Activated effector memory CD4-positive, alpha-beta T cell treated with Interleukin-2 at 50 U/mL for 16 hours (primary cell): ENCODE measurements at regions not wholly inside any gene's neighbourhood (a gene's known extent, or its start where the extent isn't known, plus 50 kb on each side); places are given as distances from the start of the nearest gene placed in this dataset.

Experiments
- DNase-seq: peaks from one replicate; pipeline ENCODE4 v3.0.0-alpha.2; 2020

DNA sequence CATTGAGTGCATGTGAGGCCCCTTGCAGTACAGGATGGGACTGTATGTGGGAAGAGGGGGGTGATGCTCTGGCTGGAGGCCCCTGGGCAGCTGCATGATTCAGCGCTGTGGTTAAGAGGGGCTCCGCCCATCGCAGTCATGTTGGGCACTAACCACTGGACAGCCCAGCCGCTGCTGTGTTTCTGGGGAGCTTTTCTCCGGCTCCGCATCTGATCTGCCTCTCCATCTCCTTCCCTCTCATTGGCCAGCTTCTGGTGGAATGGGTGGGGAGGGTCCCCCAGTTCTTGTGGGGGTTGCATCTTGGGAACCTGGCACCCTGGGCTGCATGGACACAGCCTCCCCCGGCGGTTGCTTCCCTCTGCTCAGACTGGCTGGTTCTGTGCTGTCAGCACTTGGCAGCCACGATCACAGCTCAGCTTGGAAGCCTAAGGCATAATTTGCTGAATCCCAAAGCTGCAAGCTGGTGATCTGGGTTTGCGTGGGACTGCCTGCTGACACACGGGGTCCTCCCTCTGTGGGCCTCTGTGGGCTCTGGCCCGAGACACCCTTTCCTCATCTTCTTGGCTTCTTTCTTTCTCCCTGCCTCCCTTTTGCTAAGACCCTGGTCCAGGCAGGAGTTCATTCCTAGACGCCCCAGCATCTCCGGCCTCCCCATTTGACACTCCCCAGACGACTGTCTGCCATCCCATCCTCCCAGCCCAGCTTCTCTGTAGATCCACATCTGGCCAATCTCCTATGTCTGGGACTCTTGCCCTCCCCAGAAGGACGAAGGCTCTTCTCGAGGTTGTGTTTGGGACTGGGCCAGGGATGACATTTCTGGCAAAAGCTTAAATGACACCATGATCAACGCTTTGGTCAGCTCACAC is 168.3 kb downstream of the SEC14L1 start:
- DNase-seq, result no peak

DNA sequence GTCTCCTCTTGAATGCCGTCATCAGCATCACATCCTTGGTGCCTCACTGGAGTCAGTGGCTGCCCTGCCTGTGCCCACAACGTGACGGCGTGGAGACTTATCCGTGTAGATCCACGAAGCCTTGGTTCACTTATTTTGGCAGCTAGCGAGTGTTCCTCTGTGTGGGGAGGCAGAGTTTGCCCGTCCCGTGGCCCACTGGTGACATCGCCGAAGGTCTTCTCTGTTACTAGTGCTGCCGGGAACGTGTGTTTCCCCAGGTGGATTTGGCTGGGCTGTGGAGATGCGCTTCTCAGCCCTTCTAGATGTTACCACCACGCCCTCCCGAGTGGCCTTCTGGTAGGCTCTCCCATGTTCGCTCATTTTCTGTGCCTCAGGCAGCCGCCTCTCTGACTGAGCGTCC is 169.6 kb downstream of the SEC14L1 start:
- no peak for DNase-seq

DNA sequence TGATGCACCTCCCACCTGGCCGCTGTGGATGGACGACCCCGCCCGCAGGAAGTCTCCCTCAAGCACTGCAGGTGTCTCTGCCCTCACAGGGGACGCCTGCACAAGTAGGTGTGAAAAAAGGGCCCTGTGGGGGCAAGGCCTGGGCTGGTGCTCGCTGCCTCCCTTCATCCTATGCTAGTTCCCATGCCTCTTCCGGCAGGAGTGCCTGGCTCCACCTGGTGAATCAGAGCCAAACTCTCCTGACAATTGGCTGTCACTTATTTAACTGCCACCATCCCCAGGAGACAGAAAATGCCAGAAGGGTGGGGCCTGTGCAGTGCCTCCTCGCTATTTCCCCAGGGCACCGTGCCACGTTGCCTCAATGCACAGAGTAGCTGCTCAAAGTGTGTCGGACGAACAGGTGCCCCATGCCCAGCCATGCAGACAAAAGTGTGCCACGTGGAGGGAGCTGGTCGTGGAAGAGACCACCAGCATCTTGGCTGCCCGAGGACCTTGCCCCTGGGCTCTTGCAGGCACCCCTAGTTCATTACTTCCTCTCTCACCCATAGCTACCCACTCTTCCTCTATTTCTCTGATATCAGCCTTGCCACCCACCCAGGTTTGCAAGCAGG is 170.7 kb downstream of the SEC14L1 start:
- no peak for DNase-seq

DNA sequence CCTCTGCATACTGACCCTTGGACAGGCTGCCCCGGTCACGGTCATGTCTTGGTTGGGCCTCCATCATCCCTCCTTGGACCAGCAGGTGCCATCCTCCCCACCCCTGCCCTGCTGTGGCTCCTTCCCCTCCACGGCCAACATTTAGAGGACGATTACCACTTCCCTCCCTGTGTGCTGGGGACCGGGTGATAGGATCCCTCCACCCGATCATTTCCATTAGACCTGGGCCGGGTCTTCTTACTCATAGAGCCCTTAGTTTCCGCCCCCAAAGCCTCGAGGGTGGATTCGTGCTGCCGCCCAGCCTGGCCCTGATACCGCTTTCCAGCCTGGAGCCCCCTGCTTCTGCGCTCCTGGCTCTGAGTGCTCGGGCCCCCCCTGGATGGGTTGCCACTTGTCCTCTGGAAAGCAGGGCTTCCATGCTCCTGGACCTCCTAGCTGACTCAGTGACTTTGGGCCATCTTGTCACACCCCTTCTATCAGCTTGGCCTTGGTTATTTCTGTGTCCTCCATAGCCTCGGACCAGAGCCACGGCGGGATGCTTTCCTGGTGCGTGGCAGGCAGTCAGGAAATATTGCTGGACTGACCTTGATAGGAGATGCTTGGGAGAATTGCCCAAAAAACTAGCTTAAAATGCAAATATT is 171.4 kb downstream of the SEC14L1 start:
- DNase-seq, result no peak

- DNase-seq, result no peak
These were observed 172.2 kb downstream of the SEC14L1 start for GRCh38 chr17:77312786-77313599.

DNA sequence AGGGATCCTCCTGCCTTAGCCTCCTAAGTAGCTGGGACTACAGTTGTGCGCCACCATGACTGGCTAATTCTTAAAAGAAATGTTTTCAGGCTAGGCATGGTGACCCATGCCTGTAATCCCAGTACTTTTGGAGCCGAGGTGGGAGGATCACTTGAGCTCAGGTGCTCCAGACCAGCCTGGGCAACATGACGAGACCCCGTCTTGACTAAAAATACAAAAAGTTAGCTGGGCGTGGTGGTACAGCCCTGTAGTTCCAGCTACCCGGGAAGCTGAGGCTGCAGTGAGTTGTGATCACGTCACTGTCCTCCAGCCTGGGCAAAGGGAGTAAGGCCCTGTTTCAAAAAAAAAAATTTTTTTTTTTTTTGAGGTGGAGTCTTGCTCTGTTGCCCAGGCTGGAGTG is 173.1 kb downstream of the SEC14L1 start:
- DNase-seq, result no peak

DNA sequence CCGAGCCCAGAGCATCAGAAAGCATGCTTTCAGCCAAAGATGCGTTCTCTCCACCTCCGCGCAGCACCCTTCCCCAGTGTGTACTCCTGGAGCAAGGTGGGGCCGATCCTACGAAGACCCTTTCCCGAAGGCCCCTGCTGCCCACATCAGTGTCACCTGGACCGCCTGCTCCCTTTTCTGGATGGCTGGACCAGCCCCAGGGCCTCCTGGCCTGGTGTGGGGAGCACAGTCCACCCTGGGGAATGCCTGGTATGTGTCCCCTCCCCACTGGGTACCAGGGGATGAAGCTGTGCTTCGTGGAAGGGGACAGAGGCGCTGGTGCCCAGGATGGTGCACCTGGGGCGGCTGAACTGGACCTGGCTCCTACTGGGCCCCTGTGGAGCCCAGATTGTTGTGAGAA is 173.8 kb downstream of the SEC14L1 start:
- DNase-seq, result no peak

GRCh38 chr17:77315010-77315409 is 174.2 kb downstream of the SEC14L1 start:
- no peak for DNase-seq

DNA sequence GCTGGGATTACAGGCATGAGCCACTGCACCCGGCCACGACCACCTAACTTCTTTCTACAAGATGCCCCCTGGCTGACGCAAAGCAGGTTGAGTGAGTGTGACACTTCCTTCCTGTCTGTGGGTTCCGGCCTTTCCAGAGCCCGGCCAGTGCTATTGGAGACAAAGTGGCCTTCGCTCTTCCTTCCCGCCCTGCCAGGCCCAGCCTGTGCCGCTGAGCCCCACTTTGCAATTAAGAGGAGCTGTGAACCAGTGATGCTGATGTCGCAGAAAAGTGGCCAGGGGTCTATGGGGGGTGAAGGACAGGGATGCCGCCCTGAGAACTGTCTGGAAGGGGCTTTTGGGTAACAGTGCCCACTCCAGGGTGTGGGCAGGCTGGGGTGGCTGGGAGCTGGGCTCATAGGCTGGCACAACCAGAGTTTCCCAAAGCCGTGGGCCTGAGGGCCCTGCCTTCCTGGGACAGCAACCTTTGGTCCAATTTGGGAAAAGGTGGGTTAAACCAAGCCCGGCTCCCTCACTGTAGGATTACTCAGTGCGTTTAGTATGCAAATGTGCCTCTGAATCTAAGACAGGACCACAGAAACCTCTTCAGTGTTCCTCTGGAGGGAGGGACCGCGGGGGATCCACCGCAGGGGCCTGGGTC is 174.9 kb downstream of the SEC14L1 start:
- DNase-seq, result no peak

DNA sequence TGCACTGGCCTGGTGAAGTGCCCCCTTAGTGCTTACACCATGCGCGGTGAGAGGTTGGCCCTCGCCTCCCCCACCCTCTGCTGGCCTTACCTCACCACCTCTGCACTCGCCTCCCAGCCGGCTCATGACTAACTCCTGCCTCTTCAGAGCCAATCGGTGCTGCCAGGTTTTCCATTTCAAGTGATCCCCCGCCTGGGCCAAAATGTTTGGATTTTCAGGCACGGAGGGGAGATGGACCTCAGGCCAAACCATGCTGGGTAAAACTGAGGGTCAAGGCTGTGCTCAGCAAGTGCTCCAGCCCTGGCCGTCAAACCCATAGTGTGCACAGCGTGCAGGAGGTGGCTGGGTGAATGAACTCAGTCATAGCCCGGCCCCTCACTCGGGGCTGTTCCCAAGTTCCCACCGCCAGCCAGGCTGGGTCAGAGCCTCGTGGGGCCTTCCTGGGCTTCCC is 175.4 kb downstream of the SEC14L1 start:
- no peak for DNase-seq

GRCh38 chr17:77316651-77317050 is 175.9 kb downstream of the SEC14L1 start:
- no peak for DNase-seq

GRCh38 chr17:77317091-77317750 is 176.5 kb downstream of the SEC14L1 start:
- DNase-seq, result no peak

- no peak for DNase-seq
These were observed 177.3 kb downstream of the SEC14L1 start for GRCh38 chr17:77318021-77318420.

- DNase-seq, result no peak
These were observed 177.9 kb downstream of the SEC14L1 start for GRCh38 chr17:77318491-77319210.

DNA sequence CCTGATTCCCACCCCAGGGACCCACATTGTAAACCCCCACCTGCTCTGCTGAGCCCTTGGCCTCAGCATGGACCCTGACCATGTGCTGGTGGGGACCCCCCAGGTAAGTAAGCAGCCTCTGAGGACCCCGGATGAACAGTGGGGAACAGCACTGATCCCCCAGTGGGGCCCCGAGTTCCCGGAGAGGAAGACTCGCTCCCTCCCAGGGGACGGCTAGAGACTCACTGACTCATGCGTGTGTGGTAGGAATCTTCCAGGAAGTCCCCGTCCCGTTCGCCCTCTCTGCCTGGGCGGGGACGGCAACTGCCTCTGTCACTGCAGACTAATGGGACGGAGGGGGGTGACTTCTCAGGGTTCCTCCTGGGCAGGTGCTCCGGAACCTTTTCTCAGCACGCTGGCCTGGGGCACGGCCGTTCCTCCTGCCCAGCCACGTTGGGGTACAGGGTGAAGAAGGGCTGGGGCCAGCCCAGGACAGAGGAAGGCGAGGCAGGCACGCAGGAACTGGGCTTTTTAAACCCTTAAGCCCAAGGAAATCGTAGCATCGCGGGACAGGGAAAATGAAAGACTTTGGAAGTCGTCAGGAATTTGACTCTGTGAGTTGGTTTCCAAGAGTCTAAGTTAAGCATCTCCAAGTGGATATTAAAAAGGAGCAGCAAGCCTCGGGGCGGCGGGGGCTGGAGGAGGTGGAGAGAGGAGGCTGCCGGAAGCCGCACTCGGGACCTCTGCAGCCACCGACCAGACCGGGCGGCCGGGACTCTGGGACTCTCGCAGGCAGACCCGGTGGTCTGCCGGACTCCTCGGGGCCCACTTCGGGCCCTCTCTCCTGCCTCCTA is 178.7 kb downstream of the SEC14L1 start:
- DNase-seq, result peak; percentile 43

DNA sequence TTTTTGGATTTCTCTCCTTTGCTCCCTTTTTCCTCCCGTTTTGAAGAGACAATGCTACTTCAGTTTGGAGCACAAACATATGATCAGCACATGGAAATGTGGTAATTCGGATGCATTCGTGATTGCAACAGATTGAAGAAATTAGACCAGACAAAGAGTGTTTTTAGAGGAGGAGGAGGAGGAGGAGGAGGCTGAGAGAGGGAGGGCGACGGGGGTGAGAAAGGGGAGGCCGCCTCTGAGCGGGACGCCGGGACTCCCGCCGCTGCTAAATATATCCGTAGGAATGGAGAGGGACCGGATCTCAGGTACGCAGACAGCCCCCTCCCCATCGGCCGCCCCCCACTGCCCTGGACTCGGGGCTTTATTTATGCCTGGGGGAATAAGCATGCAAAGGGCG is 179.3 kb downstream of the SEC14L1 start:
- no peak for DNase-seq

DNA sequence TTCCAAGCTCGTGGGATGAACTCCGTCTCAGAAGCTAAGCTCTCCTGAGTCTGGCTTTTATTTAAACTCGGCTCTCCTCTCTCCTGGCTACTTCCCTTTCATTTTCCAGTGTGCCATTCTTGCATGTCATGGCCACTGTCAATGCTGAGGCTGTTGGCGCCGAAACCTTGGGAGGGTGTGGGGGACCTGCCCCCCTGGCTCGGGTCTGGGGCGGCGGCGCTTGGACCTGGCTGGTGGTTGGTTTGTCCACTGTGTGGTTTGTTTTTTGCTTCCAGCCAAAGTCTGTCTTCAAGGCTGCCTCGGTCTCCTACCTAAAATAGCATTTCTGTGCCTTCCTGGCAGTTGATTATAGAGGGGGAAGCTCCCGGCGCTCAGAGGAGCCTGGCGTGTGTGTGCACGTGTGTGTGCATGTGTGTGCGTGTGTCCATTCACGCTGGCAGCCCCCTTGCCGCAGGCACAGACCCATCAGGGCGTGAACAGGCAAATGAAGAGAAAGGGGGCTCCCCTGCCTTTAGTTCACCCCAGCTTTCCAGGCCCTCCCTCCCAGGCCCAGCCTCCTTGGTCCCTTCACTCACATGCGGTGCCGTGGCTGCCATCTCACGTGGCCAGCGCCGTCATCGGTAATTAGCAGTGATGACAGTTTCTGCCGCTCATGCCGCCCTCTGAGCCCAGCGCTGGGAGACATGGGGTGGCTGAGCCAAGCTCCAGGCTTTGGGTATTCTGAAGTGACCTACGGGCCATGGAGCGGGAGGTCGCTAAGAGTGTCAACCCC is 179.9 kb downstream of the SEC14L1 start:
- DNase-seq, result no peak

GRCh38 chr17:77321649-77322513 is 181.1 kb downstream of the SEC14L1 start:
- no peak for DNase-seq
